ENCODE measurements at regions not wholly inside any gene's neighbourhood (a gene's known extent, or its start where the extent isn't known, plus 50 kb on each side); places are given as distances from the start of the nearest gene placed in this dataset.

GRCh38 chr4:60648774-60649173 is 551.4 kb upstream of the ADGRL3 start:
- no peaks in the 10 kb centered on the region for H3K27me3 ChIP-seq
- peaks cover 0 to 4% (median 0%) of the 10 kb centered on the region in 4 donors for H3K9me3 ChIP-seq
- TF ChIP-seq EP300 (IDR thresholded peaks at IDR 0.05) (no peak), POLR2A (IDR thresholded peaks at IDR 0.05; ENCODE audit: low read depth) (no peak), CTCF (IDR thresholded peaks at IDR 0.05) (no peak), POLR2AphosphoS5 (IDR thresholded peaks at IDR 0.05) (no peak)
- no peak for DNase-seq (ENCODE audit: extremely low spot score)
- no peaks in the 10 kb centered on the region for H3K4me1 ChIP-seq
- H3K4me3 ChIP-seq: no peak overlapping the region
- intact Hi-C loops (cut with DNase I): no loop called here
- H3K27ac ChIP-seq (replicated peaks in 1 of 4): no peak overlapping the region
- WGBS: 84% methylated on average over 2 of the region's 2 CpGs
- no peaks in the 10 kb centered on the region for H3K36me3 ChIP-seq

- Histone ChIP-seq H3K4me3 (no peak overlapping the region), H3K4me1 (no peaks in the 10 kb centered on the region), H3K27me3 (no peaks in the 10 kb centered on the region), H3K36me3 (no peaks in the 10 kb centered on the region), H3K27ac (replicated peaks in 1 of 4) (no peak overlapping the region), H3K9me3 (no peaks in the 10 kb centered on the region)
- no peak for DNase-seq (ENCODE audit: extremely low spot score)
- intact Hi-C loops (cut with DNase I): no loop called here
- TF ChIP-seq POLR2AphosphoS5 (IDR thresholded peaks at IDR 0.05) (no peak), CTCF (IDR thresholded peaks at IDR 0.05) (no peak), EP300 (IDR thresholded peaks at IDR 0.05) (no peak), POLR2A (IDR thresholded peaks at IDR 0.05; ENCODE audit: low read depth) (no peak)
Observed at GRCh38 chr4:60652933-60653332, 547.2 kb upstream of the ADGRL3 start.

- no peaks in the 10 kb centered on the region for H3K4me1 ChIP-seq
- H3K9me3 ChIP-seq: no peaks in the 10 kb centered on the region
- intact Hi-C loops (cut with DNase I): no loop called here
- no peak for DNase-seq (ENCODE audit: extremely low spot score)
- no peaks in the 10 kb centered on the region for H3K36me3 ChIP-seq
- H3K27me3 ChIP-seq: no peaks in the 10 kb centered on the region
- no peak overlapping the region for H3K27ac ChIP-seq (replicated peaks in 1 of 4)
- TF ChIP-seq POLR2AphosphoS5 (IDR thresholded peaks at IDR 0.05) (no peak), CTCF (IDR thresholded peaks at IDR 0.05) (no peak)
- H3K4me3 ChIP-seq: no peak overlapping the region
Observed at GRCh38 chr4:60655356-60655755, 544.8 kb upstream of the ADGRL3 start.

GRCh38 chr4:60656171-60656570 is 544.0 kb upstream of the ADGRL3 start:
- no peaks in the 10 kb centered on the region for H3K4me1 ChIP-seq
- intact Hi-C loops (cut with DNase I): no loop called here
- DNase-seq (ENCODE audit: extremely low spot score): no peak
- WGBS: 83% methylated on average over 3 of the region's 3 CpGs
- H3K27me3 ChIP-seq: no peaks in the 10 kb centered on the region
- no peaks in the 10 kb centered on the region for H3K36me3 ChIP-seq
- TF ChIP-seq CTCF (IDR thresholded peaks at IDR 0.05) (no peak), EP300 (IDR thresholded peaks at IDR 0.05) (no peak), POLR2A (IDR thresholded peaks at IDR 0.05; ENCODE audit: low read depth) (no peak), POLR2AphosphoS5 (IDR thresholded peaks at IDR 0.05) (no peak)
- H3K4me3 ChIP-seq: no peak overlapping the region
- H3K9me3 ChIP-seq: no peaks in the 10 kb centered on the region
- no peak overlapping the region for H3K27ac ChIP-seq (replicated peaks in 1 of 4)

GRCh38 chr4:60657041-60657440 is 543.1 kb upstream of the ADGRL3 start:
- Histone ChIP-seq H3K4me3 (no peak overlapping the region), H3K36me3 (no peaks in the 10 kb centered on the region), H3K27me3 (no peaks in the 10 kb centered on the region), H3K9me3 (no peaks in the 10 kb centered on the region), H3K27ac (replicated peaks in 1 of 4) (no peak overlapping the region), H3K4me1 (no peaks in the 10 kb centered on the region)
- no peak for DNase-seq (ENCODE audit: extremely low spot score)
- 79% methylated on average over 3 of the region's 3 CpGs for WGBS
- no peak for TF ChIP-seq POLR2A (IDR thresholded peaks at IDR 0.05; ENCODE audit: low read depth)
- TF ChIP-seq POLR2AphosphoS5 (IDR thresholded peaks at IDR 0.05): no peak
- TF ChIP-seq EP300 (IDR thresholded peaks at IDR 0.05): no peak
- TF ChIP-seq CTCF (IDR thresholded peaks at IDR 0.05): no peak
- intact Hi-C loops (cut with DNase I): no loop called here
